Activated CD4-positive, alpha-beta T cell treated with anti-CD3 and anti-CD28 coated beads for 36 hours (primary cell): ENCODE measurements at regions not wholly inside any gene's neighbourhood (a gene's known extent, or its start where the extent isn't known, plus 50 kb on each side); places are given as distances from the start of the nearest gene placed in this dataset.
A peak's percentile ranks its signal among the peaks of the same experiment; 100 is the strongest.

Experiments used
- ATAC-seq: fragments of 200-7000 bp; cut with Tn5 transposase; one replicate; pipeline ENCODE4 v1.10.0; 2021; ENCODE audit warnings: mild to moderate bottlenecking, moderate library complexity
- CTCF ChIA-PET: fragments of 350-600 bp; sonication (Branson Sonifier 250); formaldehyde crosslinking; loops from one replicate; lab custom pipeline; 2021; ENCODE audit warnings: antibody characterized with exemption; lab: Charles Lee
- POLR2A ChIA-PET: fragments of 350-600 bp; sonication (Branson Sonifier 250); formaldehyde crosslinking; loops from one replicate; lab custom pipeline; 2021; ENCODE audit warnings: antibody characterized with exemption, inconsistent platforms; lab: Charles Lee
- DNase-seq: peaks from one replicate; pipeline ENCODE4 v3.0.0-alpha.2; 2020
- H3K27ac Mint-ChIP-seq: one replicate; pipeline ENCODE4 v1.8.0; 2021; ENCODE audit warnings: mixed read lengths
- H3K27me3 Mint-ChIP-seq: one replicate; pipeline ENCODE4 v1.8.0; 2021; ENCODE audit warnings: mixed read lengths
- H3K36me3 Mint-ChIP-seq: one replicate; pipeline ENCODE4 v1.8.0; 2021; ENCODE audit warnings: low read depth, mixed read lengths
- H3K4me1 Mint-ChIP-seq: one replicate; pipeline ENCODE4 v1.8.0; 2021; ENCODE audit warnings: mixed read lengths
- H3K4me3 Mint-ChIP-seq: one replicate; pipeline ENCODE4 v1.8.0; 2021; ENCODE audit warnings: mild to moderate bottlenecking, moderate library complexity, mixed read lengths
- H3K9me3 Mint-ChIP-seq: one replicate; pipeline ENCODE4 v1.8.0; 2021; ENCODE audit warnings: low read depth, mixed read lengths
- intact Hi-C, 2 experiments: fragments of 100-400 bp; cut with DNase I in 1 of 2; cut with micrococcal nuclease in 1 of 2; formaldehyde crosslinking; loops; one replicate each; pipeline versions ENCODE4 v1.14.2 to v1.15.1; 2022 to 2024; cut with DNase I, micrococcal nuclease

DNA sequence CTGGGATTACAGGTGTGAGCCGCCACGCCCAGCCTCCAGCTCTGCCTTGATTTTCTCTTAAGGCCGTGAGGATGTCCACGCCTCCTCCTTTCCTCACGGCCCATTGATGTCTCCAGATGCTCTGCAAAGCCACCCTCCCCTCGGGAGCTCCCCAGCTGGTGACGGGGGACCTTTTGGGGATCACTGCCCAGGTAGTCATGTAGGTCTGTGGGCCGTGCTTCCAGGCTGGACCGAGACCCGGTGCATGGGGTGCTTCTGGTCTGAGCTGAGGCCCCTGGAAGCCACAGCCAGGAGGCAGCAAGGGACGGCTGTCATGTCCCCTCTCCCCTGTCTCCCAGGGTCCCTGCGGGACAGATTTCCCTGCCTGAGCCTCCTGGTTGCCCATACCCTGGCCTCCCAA is 277.8 kb downstream of the SEC14L1 start:
- DNase-seq, result no peak
- intact Hi-C loops, result no loop called here
- CTCF ChIA-PET, result interaction anchor here (0.7 to 1.3 kb wide), 3 partner anchors 10 to 22 kb away, joined by 3 read pairs; no protein-coding TSS in a partner anchor
- no peak for ATAC-seq
- POLR2A ChIA-PET, result no interaction called here
- no peak overlapping the region for H3K27ac Mint-ChIP-seq
- no peaks in the 10 kb centered on the region for H3K36me3 Mint-ChIP-seq
- peaks cover 58% of the 10 kb centered on the region for H3K4me1 Mint-ChIP-seq
- no peaks in the 10 kb centered on the region for H3K27me3 Mint-ChIP-seq
- no peak overlapping the region for H3K4me3 Mint-ChIP-seq
- no peaks in the 10 kb centered on the region for H3K9me3 Mint-ChIP-seq

DNA sequence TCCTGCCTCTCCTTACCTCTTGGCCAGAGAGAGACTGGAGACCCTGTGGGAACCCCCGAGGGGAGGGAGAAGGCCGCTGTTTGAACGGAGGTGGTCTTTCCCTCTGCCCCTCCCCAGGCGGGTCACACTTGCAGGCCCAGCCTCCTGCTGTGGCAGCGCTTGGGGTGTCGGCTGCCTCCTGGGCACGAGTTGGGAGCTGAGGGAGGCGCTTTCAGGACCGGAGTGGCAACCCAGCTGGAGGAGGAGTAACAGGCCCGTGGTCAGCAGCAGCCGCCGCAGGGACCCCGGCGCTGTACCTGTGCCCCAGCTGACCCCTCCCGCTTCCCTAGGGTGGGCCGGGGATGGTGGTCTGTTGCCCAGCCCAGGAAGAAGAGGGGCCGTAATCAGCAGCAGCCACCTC is 278.3 kb downstream of the SEC14L1 start:
- DNase-seq, result no peak
- Mint-ChIP-seq H3K27ac (no peak overlapping the region), H3K9me3 (no peaks in the 10 kb centered on the region), H3K27me3 (no peaks in the 10 kb centered on the region), H3K36me3 (no peaks in the 10 kb centered on the region), H3K4me1 (peaks cover 61% of the 10 kb centered on the region), H3K4me3 (no peak overlapping the region)
- ChIA-PET POLR2A (no interaction called here), CTCF (interaction anchor here (1.1 to 1.3 kb wide), 2 partner anchors 14 to 22 kb away, joined by 3 read pairs; no protein-coding TSS in a partner anchor)
- no peak for ATAC-seq
- intact Hi-C loops, result no loop called here

DNA sequence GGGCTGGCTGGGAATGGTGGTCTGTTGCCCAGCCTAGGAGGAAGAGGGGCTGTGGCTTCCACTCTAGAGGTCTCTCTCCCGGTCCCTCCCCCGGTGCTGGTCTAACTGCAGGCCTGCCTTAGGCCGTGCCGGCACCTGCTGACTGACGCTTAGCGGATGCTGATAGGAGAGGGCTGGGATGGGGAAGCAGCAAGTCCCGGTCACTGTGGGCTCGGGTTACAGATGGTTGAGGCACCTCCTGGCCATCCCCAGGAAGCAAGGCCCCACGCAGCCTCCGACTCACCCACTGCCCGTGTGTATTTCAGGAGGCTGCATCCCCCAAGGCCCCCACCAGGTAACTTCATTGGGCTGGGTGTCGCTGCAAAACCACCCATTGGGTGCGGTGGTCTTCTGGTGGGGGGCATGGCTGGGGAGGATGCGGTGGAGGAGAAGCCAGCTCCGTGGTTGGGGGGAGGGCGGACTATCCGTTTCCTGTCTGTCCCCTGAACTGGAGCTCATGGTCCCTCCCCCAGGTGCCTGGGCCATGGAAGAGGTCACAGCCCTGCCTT is 278.9 kb downstream of the SEC14L1 start:
- H3K27me3 Mint-ChIP-seq, result no peaks in the 10 kb centered on the region
- peak overlapping the region; percentile 19 for H3K27ac Mint-ChIP-seq
- ChIA-PET POLR2A (interaction anchor here (1.5 kb wide), 1 partner anchor 12 kb away, joined by 3 read pairs; no protein-coding TSS in a partner anchor), CTCF (interaction anchor here (1.1 to 3.0 kb wide), 2 partner anchors 11 to 21 kb away, joined by 3 to 26 read pairs; no protein-coding TSS in a partner anchor)
- H3K36me3 Mint-ChIP-seq, result no peaks in the 10 kb centered on the region
- intact Hi-C loops, result no loop called here
- ATAC-seq, result no peak
- H3K4me1 Mint-ChIP-seq, result peaks cover 61% of the 10 kb centered on the region
- H3K9me3 Mint-ChIP-seq, result no peaks in the 10 kb centered on the region
- H3K4me3 Mint-ChIP-seq, result no peak overlapping the region
- no peak for DNase-seq

DNA sequence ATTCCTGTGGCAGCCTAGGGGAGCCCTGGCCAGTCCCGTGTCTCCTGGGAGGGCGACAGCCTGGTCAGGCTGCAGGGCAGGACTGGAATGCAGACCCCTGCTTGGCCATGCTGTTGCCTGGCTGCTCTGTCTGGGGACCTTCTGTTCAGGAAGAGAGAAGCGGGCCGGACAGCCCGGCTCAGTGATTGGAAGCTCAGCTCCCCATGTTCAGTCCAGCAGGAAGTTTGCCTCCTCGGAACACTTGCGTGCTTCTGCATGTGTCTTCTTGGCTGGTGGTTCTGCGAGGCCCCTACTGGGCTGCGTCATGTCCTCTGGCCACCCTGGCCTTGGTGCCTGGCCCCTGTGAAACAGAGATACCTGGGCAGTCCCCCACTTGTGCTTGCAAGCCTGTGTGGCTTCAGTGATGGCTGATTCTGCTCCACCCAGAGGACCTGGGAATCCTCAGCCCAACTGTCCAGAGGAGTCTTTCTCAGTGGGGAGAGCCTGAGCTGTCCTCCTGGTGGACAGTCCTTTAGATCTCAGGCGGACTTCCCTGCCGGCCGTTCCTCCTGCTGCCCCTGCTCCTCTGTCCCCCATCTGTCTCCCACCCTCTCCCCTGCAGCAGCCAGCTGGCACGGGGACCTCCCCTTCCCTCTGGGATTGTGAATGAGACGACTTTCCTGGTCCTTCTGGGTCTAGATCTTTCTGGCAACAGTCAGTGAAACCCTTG is 279.5 kb downstream of the SEC14L1 start:
- ATAC-seq (no peak), DNase-seq (no peak)
- intact Hi-C loops, result no loop called here
- Mint-ChIP-seq H3K4me3 (peak overlapping the region; percentile 57), H3K27ac (peak overlapping the region; percentile 85), H3K36me3 (no peaks in the 10 kb centered on the region), H3K9me3 (no peaks in the 10 kb centered on the region), H3K4me1 (peaks cover 58% of the 10 kb centered on the region), H3K27me3 (no peaks in the 10 kb centered on the region)
- CTCF ChIA-PET, result interaction anchor here (0.8 to 3.0 kb wide), 9 partner anchors 8 to 93 kb away, joined by 3 to 26 read pairs (median 4); no protein-coding TSS in a partner anchor
- POLR2A ChIA-PET, result interaction anchor here (1.0 to 1.5 kb wide), 3 partner anchors 13 to 538 kb away, joined by 3 to 4 read pairs (median 3); partner anchors contain the start of gene TNRC6C

DNA sequence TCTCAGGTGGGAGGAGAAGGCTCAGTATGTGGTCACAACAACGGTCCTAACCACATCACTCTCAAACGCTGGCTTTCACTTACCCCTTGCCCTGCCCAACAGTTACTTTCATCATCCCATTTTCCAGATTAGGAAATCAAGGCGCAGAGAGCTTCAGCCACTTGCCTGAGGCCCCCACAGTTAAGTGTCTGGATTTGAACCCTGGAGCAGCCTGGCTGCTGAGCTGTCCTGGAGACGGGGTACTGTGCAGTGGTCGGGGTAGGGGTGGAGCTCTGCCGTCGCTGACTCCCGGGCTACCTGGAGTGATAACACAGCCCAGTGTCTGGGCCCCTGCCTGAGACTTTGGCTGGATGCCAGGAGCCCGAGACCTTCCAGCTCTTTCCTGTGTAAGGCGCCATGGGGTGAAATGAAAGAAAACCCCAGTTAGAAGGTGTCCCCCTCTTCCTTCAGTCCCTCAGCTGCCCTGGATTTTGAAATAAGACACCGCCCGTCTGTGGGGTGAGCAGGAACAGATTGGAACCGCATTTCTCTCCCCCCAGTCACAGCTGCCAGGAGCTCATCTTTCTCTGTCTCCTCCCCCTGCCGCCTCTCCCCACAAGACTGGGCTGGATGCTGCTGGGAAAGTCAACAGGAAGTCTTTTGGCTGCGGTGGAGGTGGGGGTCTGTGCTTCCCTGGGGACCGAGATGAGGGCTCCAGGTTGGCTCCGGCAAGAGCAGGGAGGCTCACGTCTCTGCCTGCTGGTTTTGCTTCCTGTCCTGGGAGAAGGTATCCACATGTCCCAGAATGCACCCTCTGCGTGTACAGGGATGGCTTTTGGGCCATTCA is 280.2 kb downstream of the SEC14L1 start:
- peak; percentile 71 for DNase-seq
- ATAC-seq, result peak; percentile 59
- Mint-ChIP-seq H3K36me3 (no peaks in the 10 kb centered on the region), H3K9me3 (no peaks in the 10 kb centered on the region), H3K4me1 (peaks cover 60% of the 10 kb centered on the region), H3K27ac (peak overlapping the region; percentile 85), H3K27me3 (no peaks in the 10 kb centered on the region), H3K4me3 (peak overlapping the region; percentile 57)
- CTCF ChIA-PET, result interaction anchor here (0.6 to 3.0 kb wide), 16 partner anchors 8 to 132 kb away, joined by 3 to 26 read pairs (median 4); no protein-coding TSS in a partner anchor
- intact Hi-C loops, result no loop called here
- POLR2A ChIA-PET, result interaction anchor here (1.0 to 1.5 kb wide), 3 partner anchors 14 to 537 kb away, joined by 3 to 4 read pairs (median 3); partner anchors contain the start of gene TNRC6C

DNA sequence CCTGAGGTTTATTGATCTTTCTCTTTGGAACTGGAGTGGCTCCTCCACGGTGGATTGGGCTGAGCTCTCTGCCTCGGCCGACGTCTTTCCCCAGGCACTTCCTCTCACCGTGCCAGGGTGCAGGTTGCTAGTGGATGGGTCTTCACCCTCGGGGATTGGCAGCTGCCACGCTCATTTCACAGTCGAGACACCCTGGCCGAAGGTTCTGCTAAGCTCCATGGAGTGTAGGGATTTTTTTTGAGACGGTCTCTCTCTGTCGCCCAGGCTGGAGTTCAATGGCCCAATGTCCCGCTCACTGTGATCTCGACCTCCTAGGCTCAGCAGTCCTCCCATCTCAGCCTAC is 280.8 kb downstream of the SEC14L1 start:
- peaks cover 60% of the 10 kb centered on the region for H3K4me1 Mint-ChIP-seq
- no peaks in the 10 kb centered on the region for H3K36me3 Mint-ChIP-seq
- no peaks in the 10 kb centered on the region for H3K27me3 Mint-ChIP-seq
- ChIA-PET POLR2A (interaction anchor here (0.7 to 1.2 kb wide), 2 partner anchors 16 to 61 kb away, joined by 3 read pairs; no protein-coding TSS in a partner anchor), CTCF (interaction anchor here (0.6 to 3.0 kb wide), 14 partner anchors 9 to 131 kb away, joined by 3 to 26 read pairs (median 4); no protein-coding TSS in a partner anchor)
- H3K4me3 Mint-ChIP-seq, result peak overlapping the region; percentile 57
- intact Hi-C loops, result no loop called here
- no peaks in the 10 kb centered on the region for H3K9me3 Mint-ChIP-seq
- no peak for ATAC-seq
- H3K27ac Mint-ChIP-seq, result peak overlapping the region; percentile 85
- DNase-seq, result no peak

DNA sequence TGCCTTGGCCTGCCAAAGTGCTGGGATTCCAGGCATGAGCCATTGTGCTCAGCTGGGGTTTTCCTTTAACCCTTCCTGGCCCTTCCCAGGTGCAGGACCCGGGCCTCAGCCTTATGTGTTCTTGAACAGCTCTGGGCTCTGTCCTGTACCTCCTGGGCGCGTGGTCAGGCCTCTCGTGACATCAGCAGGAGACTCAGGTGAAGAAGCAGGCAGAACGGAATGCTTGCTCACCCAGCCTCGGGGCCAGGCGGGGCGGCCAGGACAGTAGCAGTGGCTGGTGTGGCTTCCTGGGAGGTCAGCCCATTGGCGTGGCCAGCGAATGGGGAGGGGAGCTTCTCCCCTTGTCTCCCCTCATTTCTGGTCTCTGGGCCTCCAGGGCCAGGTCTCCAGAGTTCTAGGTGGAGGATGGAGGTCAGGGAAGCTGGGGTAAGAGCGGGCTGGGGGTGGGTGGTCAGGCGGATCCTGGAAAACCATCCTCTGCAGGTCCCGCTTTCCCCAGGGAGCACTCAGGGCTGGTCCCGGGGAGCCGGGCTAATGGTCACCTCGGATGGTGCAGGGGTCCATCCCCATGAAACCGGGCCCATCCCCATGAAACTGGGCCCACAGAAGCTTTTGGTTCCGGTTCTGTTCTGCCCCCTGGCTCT is 281.5 kb downstream of the SEC14L1 start:
- no peak for DNase-seq
- Mint-ChIP-seq H3K27ac (no peak overlapping the region), H3K27me3 (no peaks in the 10 kb centered on the region), H3K4me1 (peaks cover 60% of the 10 kb centered on the region), H3K36me3 (no peaks in the 10 kb centered on the region), H3K9me3 (no peaks in the 10 kb centered on the region), H3K4me3 (no peak overlapping the region)
- POLR2A ChIA-PET, result interaction anchor here (0.7 kb wide), 1 partner anchor 60 kb away, joined by 3 read pairs; no protein-coding TSS in a partner anchor
- no peak for ATAC-seq
- CTCF ChIA-PET, result interaction anchor here (0.8 to 3.0 kb wide), 11 partner anchors 8 to 607 kb away, joined by 3 to 26 read pairs (median 4); no protein-coding TSS in a partner anchor
- intact Hi-C loops, result no loop called here

DNA sequence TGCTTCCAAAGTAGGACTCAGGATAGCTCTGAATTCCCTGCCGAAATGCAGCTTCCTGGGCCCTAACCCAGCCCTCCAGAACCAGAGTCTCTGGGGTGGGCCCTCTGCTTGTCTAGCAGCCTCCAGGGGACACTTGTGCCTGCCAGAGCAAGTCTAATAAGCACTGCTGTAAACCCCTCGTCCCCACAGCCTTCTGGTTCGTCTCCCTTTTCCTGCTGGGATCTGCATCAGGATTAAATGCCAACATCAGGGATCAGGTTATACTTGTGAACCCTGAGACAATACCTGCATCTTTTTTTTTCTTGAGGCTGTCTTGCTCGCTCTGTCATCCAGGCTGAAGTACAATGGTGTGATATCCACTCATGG is 282.0 kb downstream of the SEC14L1 start:
- H3K36me3 Mint-ChIP-seq, result no peaks in the 10 kb centered on the region
- ATAC-seq (no peak), DNase-seq (no peak)
- ChIA-PET POLR2A (no interaction called here), CTCF (interaction anchor here (0.8 to 3.0 kb wide), 6 partner anchors 7 to 607 kb away, joined by 3 to 26 read pairs (median 4); no protein-coding TSS in a partner anchor)
- H3K4me3 Mint-ChIP-seq, result no peak overlapping the region
- peaks cover 64% of the 10 kb centered on the region for H3K4me1 Mint-ChIP-seq
- H3K27ac Mint-ChIP-seq, result no peak overlapping the region
- no peaks in the 10 kb centered on the region for H3K9me3 Mint-ChIP-seq
- intact Hi-C loops, result no loop called here
- no peaks in the 10 kb centered on the region for H3K27me3 Mint-ChIP-seq

DNA sequence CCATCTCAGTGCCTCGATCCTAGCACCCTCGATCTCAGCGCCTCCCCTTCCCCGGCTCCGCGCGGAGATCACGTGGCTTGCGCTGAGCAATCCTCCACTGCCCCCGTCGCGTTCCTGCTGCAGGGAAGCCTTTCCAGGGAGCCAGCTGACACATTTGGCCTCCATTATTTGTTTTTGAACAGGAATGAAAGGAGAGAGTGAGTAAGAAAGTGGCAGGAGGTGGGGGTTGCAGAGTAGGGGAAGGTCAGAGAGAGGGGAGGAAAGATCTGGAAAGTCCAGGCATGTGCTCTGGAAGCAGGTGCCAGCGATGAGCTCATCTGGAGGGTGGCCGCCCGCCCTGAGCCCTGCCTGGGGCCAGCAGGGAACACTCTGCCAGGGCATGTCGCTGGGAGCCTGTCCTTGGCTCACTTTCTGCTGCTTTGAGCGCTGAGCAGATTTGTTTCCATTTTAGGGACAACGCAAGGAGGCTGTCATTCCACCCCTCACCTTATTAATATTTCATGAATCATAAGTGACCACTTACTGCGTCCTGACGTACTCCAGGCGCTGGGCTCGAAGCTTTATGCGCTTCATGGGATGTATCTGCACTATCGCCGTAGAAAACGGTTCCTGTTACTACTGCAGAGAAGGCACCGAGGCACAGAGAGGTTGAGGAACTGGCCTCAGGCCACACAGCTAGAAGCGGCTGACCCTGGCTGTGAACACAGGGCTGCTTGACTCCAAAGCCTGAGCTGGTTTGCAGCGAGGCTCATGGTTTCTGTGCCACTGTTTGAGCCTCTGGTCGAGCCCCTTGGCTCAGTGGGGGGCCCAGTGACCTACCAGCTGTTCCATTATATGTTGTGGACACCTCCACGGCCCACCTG is 283.1 kb downstream of the SEC14L1 start:
- intact Hi-C loops, result no loop called here
- POLR2A ChIA-PET, result interaction anchor here (0.7 kb wide), 1 partner anchor 24 kb away, joined by 3 read pairs; no protein-coding TSS in a partner anchor
- peaks cover 74% of the 10 kb centered on the region for H3K4me1 Mint-ChIP-seq
- CTCF ChIA-PET, result interaction anchor here (0.9 to 2.0 kb wide), 5 partner anchors 9 to 93 kb away, joined by 3 to 10 read pairs (median 4); no protein-coding TSS in a partner anchor
- no peak for DNase-seq
- H3K9me3 Mint-ChIP-seq, result no peaks in the 10 kb centered on the region
- no peaks in the 10 kb centered on the region for H3K36me3 Mint-ChIP-seq
- no peak overlapping the region for H3K27ac Mint-ChIP-seq
- no peak overlapping the region for H3K4me3 Mint-ChIP-seq
- ATAC-seq, result no peak
- H3K27me3 Mint-ChIP-seq, result no peaks in the 10 kb centered on the region
